ENCODE measurements at regions not wholly inside any gene's neighbourhood (a gene's known extent, or its start where the extent isn't known, plus 50 kb on each side); places are given as distances from the start of the nearest gene placed in this dataset.

GRCh38 chr5:2517451-2517850, 234.0 kb downstream of the IRX2 start:
- Histone ChIP-seq H3K9ac (ENCODE audit: low read length) (no peak overlapping the region), H3K4me2 (ENCODE audit: low read length) (no peak overlapping the region), H3K4me3 (ENCODE audit: low read length) (no peak overlapping the region), H3K36me3 (ENCODE audit: low read depth, low read length) (no peaks in the 10 kb centered on the region), H2AFZ (ENCODE audit: low read length) (no peak overlapping the region), H3K4me1 (ENCODE audit: insufficient read depth, low read length) (no peaks in the 10 kb centered on the region), H3K9me3 (ENCODE audit: low read length) (no peaks in the 10 kb centered on the region), H3K27ac (ENCODE audit: low read length) (no peak overlapping the region), H3K27me3 (ENCODE audit: low read length) (peaks cover 34% of the 10 kb centered on the region), H4K20me1 (ENCODE audit: low read length) (no peaks in the 10 kb centered on the region), H3K79me2 (ENCODE audit: low read length) (no peaks in the 10 kb centered on the region), H3K9me2 (replicated peaks; ENCODE audit: low read length) (no peaks in the 10 kb centered on the region), H3F3A (ENCODE audit: low read length, unreplicated experiment) (no peaks in the 10 kb centered on the region)
- ChIA-PET CTCF (no interaction called here), POLR2A (ENCODE audit: unreplicated experiment) (no interaction called here)
- TF ChIP-seq EZH2phosphoT487 (IDR thresholded peaks at IDR 0.05; ENCODE audit: borderline replicate concordance, low read length): no peak
- TF ChIP-seq EZH2 (IDR thresholded peaks at IDR 0.05; ENCODE audit: low read length, unreplicated experiment): no peak
- no peak for TF ChIP-seq CTCF (conservative IDR thresholded peaks at IDR 0.05; ENCODE audit: low read depth, low read length)
- no TSS peak for BruUV-seq (replicated peaks)
- intact Hi-C loops (cut with micrococcal nuclease): no loop called here
- DNase-seq (no peak), ATAC-seq (no peak)

- no TSS peak for BruUV-seq (replicated peaks)
- no peaks in the 10 kb centered on the region for H3F3A ChIP-seq (ENCODE audit: low read length, unreplicated experiment)
- ATAC-seq (no peak), DNase-seq (no peak)
- TF ChIP-seq EZH2 (IDR thresholded peaks at IDR 0.05; ENCODE audit: low read length, unreplicated experiment) (no peak), CTCF (conservative IDR thresholded peaks at IDR 0.05; ENCODE audit: low read depth, low read length) (no peak), EZH2phosphoT487 (IDR thresholded peaks at IDR 0.05; ENCODE audit: borderline replicate concordance, low read length) (no peak)
- no peak overlapping the region for H3K27ac ChIP-seq (ENCODE audit: low read length)
- no peaks in the 10 kb centered on the region for H4K20me1 ChIP-seq (ENCODE audit: low read length)
- ChIA-PET POLR2A (ENCODE audit: unreplicated experiment) (no interaction called here), CTCF (no interaction called here)
- no peaks in the 10 kb centered on the region for H3K79me2 ChIP-seq (ENCODE audit: low read length)
- peaks cover 33% of the 10 kb centered on the region for H3K27me3 ChIP-seq (ENCODE audit: low read length)
- no peaks in the 10 kb centered on the region for H3K4me1 ChIP-seq (ENCODE audit: insufficient read depth, low read length)
- intact Hi-C loops (cut with micrococcal nuclease): no loop called here
- H3K9me2 ChIP-seq (replicated peaks; ENCODE audit: low read length): no peaks in the 10 kb centered on the region
- H3K36me3 ChIP-seq (ENCODE audit: low read depth, low read length): no peaks in the 10 kb centered on the region
- H3K9ac ChIP-seq (ENCODE audit: low read length): no peak overlapping the region
- no peak overlapping the region for H3K4me2 ChIP-seq (ENCODE audit: low read length)
- no peaks in the 10 kb centered on the region for H3K9me3 ChIP-seq (ENCODE audit: low read length)
- no peak overlapping the region for H3K4me3 ChIP-seq (ENCODE audit: low read length)
- H2AFZ ChIP-seq (ENCODE audit: low read length): no peak overlapping the region
Observed at GRCh38 chr5:2515180-2515764, 236.2 kb downstream of the IRX2 start.

- ChIA-PET POLR2A (ENCODE audit: unreplicated experiment) (no interaction called here), CTCF (no interaction called here)
- ATAC-seq (no peak), DNase-seq (no peak)
- Histone ChIP-seq H3K36me3 (ENCODE audit: low read depth, low read length) (no peaks in the 10 kb centered on the region), H3K9me2 (replicated peaks; ENCODE audit: low read length) (no peaks in the 10 kb centered on the region), H3K4me1 (ENCODE audit: insufficient read depth, low read length) (no peaks in the 10 kb centered on the region), H3K9ac (ENCODE audit: low read length) (no peak overlapping the region), H3K4me2 (ENCODE audit: low read length) (no peak overlapping the region), H3K4me3 (ENCODE audit: low read length) (no peak overlapping the region), H4K20me1 (ENCODE audit: low read length) (no peaks in the 10 kb centered on the region), H3K27ac (ENCODE audit: low read length) (no peak overlapping the region), H3F3A (ENCODE audit: low read length, unreplicated experiment) (no peaks in the 10 kb centered on the region), H3K27me3 (ENCODE audit: low read length) (peaks cover 40% of the 10 kb centered on the region), H2AFZ (ENCODE audit: low read length) (no peak overlapping the region), H3K79me2 (ENCODE audit: low read length) (no peaks in the 10 kb centered on the region), H3K9me3 (ENCODE audit: low read length) (no peaks in the 10 kb centered on the region)
- intact Hi-C loops (cut with micrococcal nuclease): no loop called here
- BruUV-seq (replicated peaks): no TSS peak
- TF ChIP-seq CTCF (conservative IDR thresholded peaks at IDR 0.05; ENCODE audit: low read depth, low read length): no peak
- no peak for TF ChIP-seq EZH2phosphoT487 (IDR thresholded peaks at IDR 0.05; ENCODE audit: borderline replicate concordance, low read length)
- TF ChIP-seq EZH2 (IDR thresholded peaks at IDR 0.05; ENCODE audit: low read length, unreplicated experiment): no peak
Observed at GRCh38 chr5:2514484-2514883, 237.0 kb downstream of the IRX2 start.
